Tibial artery (tissue), 4 donors: ENCODE measurements at regions not wholly inside any gene's neighbourhood (a gene's known extent, or its start where the extent isn't known, plus 50 kb on each side); places are given as distances from the start of the nearest gene placed in this dataset.

ENCODE experiments used
- DNase-seq, 2 donors: peaks; one replicate each; pipeline ENCODE4 v3.0.0-alpha.2; 2019
- H3K27ac ChIP-seq, 2 donors: fragments of 200-600 bp; sonication (generic) in 1 of 2; 1 replicate in 1 of 2; 2 replicates in 1 of 2; pipeline ENCODE4 v1.5.1; 2018 to 2019; ENCODE audit warnings: mild to moderate bottlenecking in 1 of 2
- H3K27me3 ChIP-seq, 2 donors: fragments of 200-600 bp; sonication (generic) in 1 of 2; one replicate each; pipeline versions ENCODE4 v1.5.1 to v1.6.0; 2016 to 2019
- H3K36me3 ChIP-seq, 3 donors: fragments of 200-600 bp; sonication (generic) in 2 of 3; one replicate each; pipeline ENCODE4 v1.5.1; 2016 to 2019; ENCODE audit warnings: mild to moderate bottlenecking in 2 of 3
- H3K4me1 ChIP-seq, 4 donors: fragments of 200-600 bp; sonication (generic) in 2 of 4; 1 replicate in 3 of 4; 2 replicates in 1 of 4; pipeline ENCODE4 v1.5.1; 2016 to 2019
- H3K4me3 ChIP-seq, 2 donors: fragments of 200-600 bp; sonication (generic) in 1 of 2; 1 replicate in 1 of 2; 2 replicates in 1 of 2; pipeline ENCODE4 v1.5.1; 2018 to 2019; ENCODE audit warnings: mild to moderate bottlenecking in 2 of 2
- H3K9me3 ChIP-seq, 3 donors: fragments of 200-600 bp; sonication (generic) in 1 of 3; one replicate each; pipeline ENCODE4 v1.5.1; 2016 to 2019
- intact Hi-C: fragments of 100-400 bp; cut with DNase I; formaldehyde crosslinking; loops from one replicate; pipeline ENCODE4 v1.15.0; 2023; ENCODE audit warnings: low total_unique reads
- TF ChIP-seq, protein P1 (sequence below), 2 experiments: fragments of 200-600 bp in 1 of 2; fragments of 450-650 bp in 1 of 2; IDR thresholded peaks; one replicate each; pipeline ENCODE4 v1.5.1; 2017 to 2019; ENCODE audit warnings: antibody characterized with exemption in 2 of 2, mild to moderate bottlenecking in 1 of 2, moderate library complexity in 1 of 2

DNA sequence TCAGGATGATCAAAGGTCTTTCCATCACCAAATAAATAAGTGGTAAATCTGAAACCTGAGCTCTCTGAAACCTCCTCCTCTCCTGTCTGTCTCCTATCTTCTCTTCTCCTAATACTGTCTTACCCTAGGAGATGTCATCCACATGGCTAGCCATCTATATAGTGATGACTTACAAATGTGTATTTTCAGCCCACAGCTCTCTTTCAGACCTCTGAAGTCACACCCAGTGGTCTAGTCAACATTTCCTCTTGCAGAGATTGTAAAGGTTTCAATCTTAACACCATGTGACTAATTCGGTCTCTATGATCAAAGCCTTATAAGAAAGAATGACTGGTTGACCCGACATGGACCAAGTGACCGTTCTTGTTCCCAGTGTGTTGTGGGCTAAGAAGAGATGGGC lies 63.1 kb upstream of the DPT start:
- Histone ChIP-seq H3K27ac (no peak overlapping the region), H3K36me3 (no peaks in the 10 kb centered on the region), H3K9me3 (no peaks in the 10 kb centered on the region), H3K4me1 (no peaks in the 10 kb centered on the region), H3K4me3 (no peak overlapping the region), H3K27me3 (no peaks in the 10 kb centered on the region)
- intact Hi-C loops: no loop called here
- no peak for DNase-seq
- TF ChIP-seq, protein P1, sequence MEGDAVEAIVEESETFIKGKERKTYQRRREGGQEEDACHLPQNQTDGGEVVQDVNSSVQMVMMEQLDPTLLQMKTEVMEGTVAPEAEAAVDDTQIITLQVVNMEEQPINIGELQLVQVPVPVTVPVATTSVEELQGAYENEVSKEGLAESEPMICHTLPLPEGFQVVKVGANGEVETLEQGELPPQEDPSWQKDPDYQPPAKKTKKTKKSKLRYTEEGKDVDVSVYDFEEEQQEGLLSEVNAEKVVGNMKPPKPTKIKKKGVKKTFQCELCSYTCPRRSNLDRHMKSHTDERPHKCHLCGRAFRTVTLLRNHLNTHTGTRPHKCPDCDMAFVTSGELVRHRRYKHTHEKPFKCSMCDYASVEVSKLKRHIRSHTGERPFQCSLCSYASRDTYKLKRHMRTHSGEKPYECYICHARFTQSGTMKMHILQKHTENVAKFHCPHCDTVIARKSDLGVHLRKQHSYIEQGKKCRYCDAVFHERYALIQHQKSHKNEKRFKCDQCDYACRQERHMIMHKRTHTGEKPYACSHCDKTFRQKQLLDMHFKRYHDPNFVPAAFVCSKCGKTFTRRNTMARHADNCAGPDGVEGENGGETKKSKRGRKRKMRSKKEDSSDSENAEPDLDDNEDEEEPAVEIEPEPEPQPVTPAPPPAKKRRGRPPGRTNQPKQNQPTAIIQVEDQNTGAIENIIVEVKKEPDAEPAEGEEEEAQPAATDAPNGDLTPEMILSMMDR (IDR thresholded peaks at IDR 0.05): no peak

DNA sequence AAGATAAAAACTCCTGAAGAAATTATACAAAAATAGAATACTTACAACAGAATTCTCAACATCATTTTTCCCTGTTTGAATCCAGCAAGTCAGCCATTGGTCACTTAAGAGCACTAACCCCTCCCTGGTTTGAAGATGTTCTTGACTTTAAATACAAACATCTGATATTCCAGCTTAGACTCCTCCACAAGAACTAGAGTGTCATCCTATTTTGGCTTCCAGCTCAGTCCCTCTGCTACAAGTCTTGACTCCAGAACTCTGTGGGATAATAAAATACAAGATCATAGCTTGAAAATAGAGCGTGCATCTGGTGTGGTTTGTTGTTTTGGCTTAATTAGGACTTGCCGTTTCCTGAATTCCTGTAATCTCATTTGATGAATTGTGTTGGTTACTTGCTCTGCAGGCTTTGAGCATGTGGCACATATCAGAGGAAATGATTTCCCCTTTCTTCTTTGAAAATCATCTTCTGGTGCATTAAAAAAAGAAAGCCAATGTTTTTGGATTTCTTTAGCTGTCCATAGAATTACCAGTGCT lies 63.7 kb upstream of the DPT start:
- H3K4me3 ChIP-seq: no peak overlapping the region
- DNase-seq: no peak
- no peaks in the 10 kb centered on the region for H3K9me3 ChIP-seq
- H3K27me3 ChIP-seq: no peaks in the 10 kb centered on the region
- intact Hi-C loops: no loop called here
- H3K27ac ChIP-seq: no peak overlapping the region
- H3K36me3 ChIP-seq: no peaks in the 10 kb centered on the region
- TF ChIP-seq, protein P1 (IDR thresholded peaks at IDR 0.05): no peak
- no peaks in the 10 kb centered on the region for H3K4me1 ChIP-seq

DNA sequence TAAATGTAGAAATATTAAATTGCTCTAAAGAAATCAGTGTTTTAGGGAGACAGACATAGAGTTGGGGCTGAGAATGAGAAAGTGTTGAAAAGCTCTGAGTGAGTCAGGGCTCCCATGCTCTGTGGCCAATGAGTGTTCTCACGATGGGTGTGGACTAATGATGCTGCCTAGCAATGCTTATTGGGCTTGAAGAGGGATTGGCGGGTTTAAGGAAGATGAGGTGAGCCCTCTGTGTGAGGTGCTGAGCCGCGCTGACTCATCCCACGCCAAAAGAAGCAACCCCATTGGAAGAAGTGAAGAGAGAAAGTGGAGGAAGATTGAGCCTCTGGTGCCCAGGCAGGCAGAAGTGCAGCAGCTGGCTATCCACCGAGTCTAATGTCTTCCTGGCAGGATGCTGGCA lies 65.1 kb upstream of the DPT start:
- no peaks in the 10 kb centered on the region for H3K36me3 ChIP-seq
- TF ChIP-seq, protein P1 (IDR thresholded peaks at IDR 0.05): no peak
- intact Hi-C loops: no loop called here
- no peak for DNase-seq
- no peaks in the 10 kb centered on the region for H3K27me3 ChIP-seq
- H3K4me3 ChIP-seq: no peak overlapping the region
- no peaks in the 10 kb centered on the region for H3K9me3 ChIP-seq
- H3K4me1 ChIP-seq: no peaks in the 10 kb centered on the region
- no peak overlapping the region for H3K27ac ChIP-seq

DNA sequence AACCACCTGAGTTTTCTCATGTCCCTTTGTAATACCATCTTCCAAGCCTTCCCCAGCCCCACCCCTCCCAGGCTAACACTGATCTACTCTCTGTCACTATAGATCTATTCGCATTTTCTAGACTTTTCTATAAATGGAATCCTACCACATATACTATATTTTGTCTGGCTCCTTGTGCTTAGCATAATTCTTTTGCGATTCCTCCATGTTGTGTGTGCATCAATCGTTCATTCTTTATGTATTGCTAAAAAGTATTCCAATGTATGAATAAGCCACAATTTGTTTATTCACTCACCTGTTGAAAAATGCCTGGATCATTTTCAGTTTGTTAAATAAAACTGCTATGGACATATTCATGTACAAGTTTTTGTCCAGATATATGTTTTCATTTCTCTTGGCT lies 66.7 kb upstream of the DPT start:
- TF ChIP-seq, protein P1 (IDR thresholded peaks at IDR 0.05): no peak
- Histone ChIP-seq H3K27me3 (no peaks in the 10 kb centered on the region), H3K4me3 (no peak overlapping the region), H3K27ac (no peak overlapping the region), H3K36me3 (no peaks in the 10 kb centered on the region), H3K9me3 (no peaks in the 10 kb centered on the region), H3K4me1 (no peaks in the 10 kb centered on the region)
- no peak for DNase-seq
- intact Hi-C loops: no loop called here

DNA sequence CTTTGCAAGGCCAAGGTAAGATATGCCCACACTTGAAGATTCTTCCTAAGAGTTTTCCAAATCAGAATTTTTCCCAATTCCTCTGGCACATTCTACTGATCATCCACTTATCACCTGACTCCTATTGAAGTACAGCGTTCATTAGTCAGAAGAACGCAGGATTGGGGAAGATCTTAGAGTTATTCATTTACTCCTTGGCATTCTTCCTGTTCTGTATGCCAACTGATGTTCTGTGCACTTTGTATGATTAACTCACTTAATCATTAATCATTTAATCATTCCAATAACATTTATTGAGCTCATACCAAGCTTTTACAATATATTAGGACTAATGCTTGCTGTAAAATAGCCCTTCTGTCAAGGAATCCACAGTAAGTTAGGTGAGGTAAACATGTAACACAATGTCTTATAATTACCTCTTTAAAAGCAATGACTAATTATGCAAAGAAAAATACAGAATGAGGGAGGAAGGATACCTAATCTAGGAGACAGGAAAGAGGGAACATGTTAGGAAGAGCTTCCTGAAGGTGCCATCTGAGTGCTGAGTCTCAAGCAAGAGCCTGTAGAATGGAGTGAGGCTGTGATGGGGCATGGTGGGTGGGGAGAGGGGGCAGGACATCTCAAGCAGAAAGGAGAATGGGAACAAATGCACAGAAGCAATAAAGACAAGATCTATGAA lies 71.1 kb upstream of the DPT start:
- no peaks in the 10 kb centered on the region for H3K4me1 ChIP-seq
- H3K9me3 ChIP-seq: no peaks in the 10 kb centered on the region
- intact Hi-C loops: no loop called here
- TF ChIP-seq, protein P1 (IDR thresholded peaks at IDR 0.05): no peak
- no peaks in the 10 kb centered on the region for H3K27me3 ChIP-seq
- H3K4me3 ChIP-seq: no peak overlapping the region
- H3K27ac ChIP-seq: no peak overlapping the region
- no peaks in the 10 kb centered on the region for H3K36me3 ChIP-seq
- DNase-seq: no peak
